ENCODE measurements at regions not wholly inside any gene's neighbourhood (a gene's known extent, or its start where the extent isn't known, plus 50 kb on each side); places are given as distances from the start of the nearest gene placed in this dataset.

DNA sequence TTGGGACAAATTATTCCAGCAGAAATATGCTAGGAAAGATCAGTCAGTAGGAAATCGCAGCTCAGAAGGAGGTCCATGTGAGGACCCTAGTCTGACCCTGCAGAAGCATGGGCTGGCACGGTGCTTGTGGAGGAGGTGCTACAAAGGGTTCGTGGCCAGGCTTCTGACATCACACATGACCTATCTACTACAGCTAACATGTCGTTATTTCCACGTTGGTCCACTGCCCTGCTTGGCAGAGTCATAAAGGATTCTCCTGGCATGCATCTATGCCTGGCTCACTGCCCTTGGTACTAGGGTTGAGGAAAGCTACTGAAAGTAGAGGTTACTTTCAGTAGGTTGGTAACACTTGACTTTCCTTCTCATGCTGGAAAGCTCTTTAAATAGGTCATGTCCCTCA is 118.1 kb upstream of the SHISA6 start:
- H3K4me3 ChIP-seq (ENCODE audit: low read depth, low read length) = no peak overlapping the region
- TF ChIP-seq, protein P1, sequence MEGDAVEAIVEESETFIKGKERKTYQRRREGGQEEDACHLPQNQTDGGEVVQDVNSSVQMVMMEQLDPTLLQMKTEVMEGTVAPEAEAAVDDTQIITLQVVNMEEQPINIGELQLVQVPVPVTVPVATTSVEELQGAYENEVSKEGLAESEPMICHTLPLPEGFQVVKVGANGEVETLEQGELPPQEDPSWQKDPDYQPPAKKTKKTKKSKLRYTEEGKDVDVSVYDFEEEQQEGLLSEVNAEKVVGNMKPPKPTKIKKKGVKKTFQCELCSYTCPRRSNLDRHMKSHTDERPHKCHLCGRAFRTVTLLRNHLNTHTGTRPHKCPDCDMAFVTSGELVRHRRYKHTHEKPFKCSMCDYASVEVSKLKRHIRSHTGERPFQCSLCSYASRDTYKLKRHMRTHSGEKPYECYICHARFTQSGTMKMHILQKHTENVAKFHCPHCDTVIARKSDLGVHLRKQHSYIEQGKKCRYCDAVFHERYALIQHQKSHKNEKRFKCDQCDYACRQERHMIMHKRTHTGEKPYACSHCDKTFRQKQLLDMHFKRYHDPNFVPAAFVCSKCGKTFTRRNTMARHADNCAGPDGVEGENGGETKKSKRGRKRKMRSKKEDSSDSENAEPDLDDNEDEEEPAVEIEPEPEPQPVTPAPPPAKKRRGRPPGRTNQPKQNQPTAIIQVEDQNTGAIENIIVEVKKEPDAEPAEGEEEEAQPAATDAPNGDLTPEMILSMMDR (IDR thresholded peaks at IDR 0.05; ENCODE audit: low read depth, low read length) = no peak

DNA sequence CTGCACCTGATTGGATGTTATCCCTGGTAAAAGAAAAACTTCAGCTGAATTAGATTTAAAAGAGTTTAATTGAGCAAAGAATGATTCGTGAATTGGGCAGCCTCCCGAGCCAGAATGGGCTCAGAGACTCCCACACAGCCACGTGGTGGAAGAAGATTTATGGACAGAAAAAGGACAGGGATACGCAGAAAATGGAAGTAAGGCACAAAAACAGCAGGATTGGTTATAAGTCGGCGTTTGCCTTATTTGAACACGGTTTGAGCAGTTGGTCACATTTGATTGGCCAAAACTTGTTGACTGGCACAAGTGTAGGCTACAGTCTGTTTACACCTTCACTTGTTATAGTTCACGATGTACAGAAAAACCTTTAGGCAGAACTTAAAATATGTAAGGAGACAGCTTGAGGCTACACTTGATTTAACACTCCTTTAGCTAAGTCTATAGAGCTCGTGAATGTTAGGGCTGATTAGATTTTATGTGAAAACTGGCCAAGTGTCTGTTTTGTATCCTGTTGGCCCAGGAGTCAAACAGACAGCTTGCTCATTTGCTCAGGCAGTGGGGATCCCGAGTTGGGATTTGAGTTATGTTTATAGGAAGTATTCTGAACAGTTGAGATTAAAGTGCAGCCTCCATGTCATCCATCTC is 119.5 kb upstream of the SHISA6 start:
- no peak overlapping the region for H3K4me3 ChIP-seq (ENCODE audit: low read depth, low read length)
- TF ChIP-seq, protein P1 (IDR thresholded peaks at IDR 0.05; ENCODE audit: low read depth, low read length) = no peak

DNA sequence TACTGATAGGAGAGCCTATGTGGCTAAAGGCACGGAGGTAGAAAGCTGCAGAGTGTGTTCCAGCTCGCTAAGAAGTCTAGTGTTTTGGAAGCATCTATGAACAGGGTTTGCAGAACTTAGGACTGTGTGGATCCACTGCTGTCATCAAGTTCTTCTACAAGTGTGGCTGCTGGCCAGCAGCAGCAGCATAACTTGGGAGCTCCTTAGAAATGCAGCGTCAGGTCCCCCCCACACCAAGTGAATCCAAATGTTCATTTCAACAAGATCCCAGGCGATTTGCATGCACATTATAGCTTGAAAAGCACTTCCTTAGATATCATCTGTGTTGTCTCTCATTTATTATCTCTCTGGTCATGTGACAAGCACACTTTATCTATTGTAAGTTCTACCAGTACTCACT is 131.9 kb upstream of the SHISA6 start:
- H3K4me3 ChIP-seq (ENCODE audit: low read depth, low read length) = no peak overlapping the region
- TF ChIP-seq, protein P1 (IDR thresholded peaks at IDR 0.05; ENCODE audit: low read depth, low read length) = no peak

DNA sequence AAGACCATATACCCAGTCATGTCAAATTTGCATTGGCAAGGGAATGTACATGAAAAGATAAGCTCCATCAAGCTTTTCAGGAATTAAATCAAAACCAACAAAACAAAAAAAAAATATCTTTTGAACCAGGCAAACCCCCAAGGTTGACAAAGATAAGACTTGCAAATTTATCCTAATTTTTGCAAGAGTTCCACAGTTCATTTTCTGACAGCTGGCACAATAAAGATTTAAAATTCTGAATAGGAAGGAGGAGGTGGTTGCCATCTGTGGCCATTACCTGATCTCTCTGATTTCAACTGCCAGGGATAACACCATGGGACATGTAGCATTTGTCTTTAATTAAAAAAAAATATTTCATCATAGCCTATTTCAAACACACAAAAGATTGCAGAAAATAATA is 135.9 kb upstream of the SHISA6 start:
- H3K4me3 ChIP-seq (ENCODE audit: low read depth, low read length) = no peak overlapping the region
- TF ChIP-seq, protein P1 (IDR thresholded peaks at IDR 0.05; ENCODE audit: low read depth, low read length) = no peak

DNA sequence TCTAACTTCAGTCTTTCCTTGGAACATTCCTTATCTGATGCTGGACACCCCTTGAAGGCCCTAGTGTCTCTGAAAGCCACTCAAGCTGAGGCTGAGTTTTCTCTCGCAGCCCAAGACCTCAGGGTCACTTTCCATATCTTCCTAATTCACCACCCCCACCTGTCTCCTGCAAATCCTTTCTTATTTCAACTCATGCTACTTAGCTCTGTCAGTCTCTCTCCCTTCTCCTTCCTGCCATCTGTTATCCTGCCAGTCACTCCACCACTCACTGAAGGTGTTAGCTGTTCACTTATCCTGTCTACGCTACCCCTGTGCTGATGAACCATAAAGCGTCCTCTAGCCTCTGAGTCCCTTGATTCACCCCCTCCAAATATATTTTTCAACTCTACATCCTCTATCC is 143.9 kb upstream of the SHISA6 start:
- H3K4me3 ChIP-seq (ENCODE audit: low read depth, low read length) = no peak overlapping the region
- TF ChIP-seq, protein P1 (IDR thresholded peaks at IDR 0.05; ENCODE audit: low read depth, low read length) = no peak

- TF ChIP-seq, protein P1 (IDR thresholded peaks at IDR 0.05; ENCODE audit: low read depth, low read length) = no peak
- H3K4me3 ChIP-seq (ENCODE audit: low read depth, low read length) = no peak overlapping the region
Observed at GRCh38 chr17:11094331-11094730, 146.7 kb upstream of the SHISA6 start.

GRCh38 chr17:11086646-11087340 is 154.2 kb upstream of the SHISA6 start:
- H3K4me3 ChIP-seq (ENCODE audit: low read depth, low read length) = no peak overlapping the region
- TF ChIP-seq, protein P1 (IDR thresholded peaks at IDR 0.05; ENCODE audit: low read depth, low read length) = no peak
